IMR-90 (cell line): ENCODE measurements at regions not wholly inside any gene's neighbourhood (a gene's known extent, or its start where the extent isn't known, plus 50 kb on each side); places are given as distances from the start of the nearest gene placed in this dataset.

Experiments
- ATAC-seq: fragments of 200-7000 bp; cut with Tn5 transposase; 2 replicates; pipeline ENCODE4 v1.9.1; 2020; ENCODE audit warnings: low read depth, mild to moderate bottlenecking, moderate library complexity
- BruUV-seq: library from RNA; stranded (reverse); fragments of 400-500 nt; replicated peaks from 2 replicates; lab custom pipeline; 2021; lab: Mats Ljungman, UMichigan
- CTCF ChIA-PET: fragments of 300-600 bp; formaldehyde crosslinking; extraction: SDS; loops from one replicate; lab custom pipeline; 2021; ENCODE audit warnings: antibody characterized with exemption; lab: Yijun Ruan, JAX
- POLR2A ChIA-PET: fragments of 300-600 bp; sonication (Branson Sonifier 250); formaldehyde crosslinking; loops from one replicate; lab custom pipeline; 2022; ENCODE audit warnings: antibody characterized with exemption; ENCODE audit not compliant: unreplicated experiment; lab: Charles Lee
- DNase-seq: peaks from one replicate; pipeline ENCODE4 v3.0.0; 2013
- H2AFZ ChIP-seq: replicated peaks from 2 replicates; pipeline ENCODE3; 2013; ENCODE audit warnings: low read length, mild to moderate bottlenecking; ENCODE audit not compliant: poor library complexity
- H2AK5ac ChIP-seq: 2 replicates; pipeline ENCODE4 v1.6.1; 2013; ENCODE audit warnings: low read depth, low read length, inconsistent platforms
- H2AK9ac ChIP-seq: replicated peaks from 2 replicates; pipeline ENCODE3; 2013; ENCODE audit warnings: mild to moderate bottlenecking, low read depth, low read length, moderate library complexity; ENCODE audit not compliant: poor library complexity
- H2BK120ac ChIP-seq: 2 replicates; pipeline ENCODE4 v1.6.1; 2013; ENCODE audit warnings: low read depth, low read length, inconsistent platforms
- H2BK15ac ChIP-seq: 3 replicates; pipeline ENCODE4 v1.6.1; 2013; ENCODE audit warnings: low read depth, low read length, inconsistent platforms
- H2BK20ac ChIP-seq: 2 replicates; pipeline ENCODE4 v1.6.1; 2013; ENCODE audit warnings: low read depth, mild to moderate bottlenecking, inconsistent platforms, low read length, moderate library complexity
- H2BK5ac ChIP-seq: 2 replicates; pipeline ENCODE4 v1.6.1; 2013; ENCODE audit warnings: mild to moderate bottlenecking, low read depth, low read length, inconsistent platforms; ENCODE audit not compliant: poor library complexity, severe bottlenecking
- H3K14ac ChIP-seq: replicated peaks from 2 replicates; pipeline ENCODE4 v1.6.1; 2013; ENCODE audit warnings: low read depth, low read length, inconsistent platforms
- H3K18ac ChIP-seq: 2 replicates; pipeline ENCODE4 v1.6.1; 2013; ENCODE audit warnings: low read depth, low read length, control low read depth
- H3K23ac ChIP-seq: 2 replicates; pipeline ENCODE4 v1.6.1; 2013; ENCODE audit warnings: low read depth, low read length, inconsistent platforms
- H3K27ac ChIP-seq: 2 replicates; pipeline ENCODE4 v1.5.1; 2013; ENCODE audit warnings: mild to moderate bottlenecking, control low read depth, low read length; ENCODE audit not compliant: insufficient read depth
- H3K27me3 ChIP-seq: 2 replicates; pipeline ENCODE4 v1.6.1; 2013; ENCODE audit warnings: low read length; ENCODE audit not compliant: control insufficient read depth, insufficient read depth
- H3K36me3 ChIP-seq: 2 replicates; pipeline ENCODE4 v1.6.1; 2013; ENCODE audit warnings: low read length, mixed read lengths; ENCODE audit not compliant: control insufficient read depth, insufficient read depth
- H3K4ac ChIP-seq: 2 replicates; pipeline ENCODE4 v1.6.1; 2013; ENCODE audit warnings: low read depth, low read length, inconsistent platforms
- H3K4me1 ChIP-seq: 2 replicates; pipeline ENCODE4 v1.6.1; 2013; ENCODE audit warnings: low read length, mixed read lengths; ENCODE audit not compliant: control insufficient read depth, insufficient read depth
- H3K4me2 ChIP-seq: 2 replicates; pipeline ENCODE4 v1.6.1; 2013; ENCODE audit warnings: low read depth, mild to moderate bottlenecking, control low read depth, low read length, moderate library complexity
- H3K4me3 ChIP-seq: 2 replicates; pipeline ENCODE4 v1.5.1; 2013; ENCODE audit warnings: low read depth, mild to moderate bottlenecking, control low read depth, low read length, moderate library complexity; ENCODE audit not compliant: insufficient read depth
- H3K56ac ChIP-seq: 2 replicates; pipeline ENCODE4 v1.6.1; 2013; ENCODE audit warnings: low read length, inconsistent platforms; ENCODE audit not compliant: insufficient read depth; ENCODE audit errors: extremely low read depth
- H3K79me1 ChIP-seq, 2 experiments: 2 replicates each; pipeline ENCODE4 v1.6.1; 2013; ENCODE audit warnings: low read length in 2 of 2, inconsistent platforms in 1 of 2, low read depth in 1 of 2
- H3K9ac ChIP-seq: 2 replicates; pipeline ENCODE4 v1.6.1; 2013; ENCODE audit warnings: low read depth, low read length, control low read depth
- H3K9me1 ChIP-seq: 2 replicates; pipeline ENCODE4 v1.6.1; 2013; ENCODE audit warnings: low read length, inconsistent platforms; ENCODE audit not compliant: insufficient read depth
- H3K9me3 ChIP-seq: 2 replicates; pipeline ENCODE4 v1.6.1; 2013; ENCODE audit warnings: low read length; ENCODE audit not compliant: control insufficient read depth, insufficient read depth
- H4K20me1 ChIP-seq: 2 replicates; pipeline ENCODE4 v1.6.1; 2013; ENCODE audit warnings: low read length, inconsistent platforms; ENCODE audit not compliant: insufficient read depth
- H4K5ac ChIP-seq: 2 replicates; pipeline ENCODE4 v1.6.1; 2013; ENCODE audit warnings: mild to moderate bottlenecking, low read depth, low read length, control low read depth
- H4K8ac ChIP-seq, 2 experiments: 2 replicates each; pipeline ENCODE4 v1.6.1; 2013; ENCODE audit warnings: low read depth in 2 of 2, low read length in 2 of 2, control low read depth in 1 of 2, inconsistent platforms in 1 of 2
- H4K91ac ChIP-seq: 2 replicates; pipeline ENCODE4 v1.6.1; 2013; ENCODE audit warnings: low read depth, low read length, inconsistent platforms; ENCODE audit not compliant: insufficient read depth
- CHD1 ChIP-seq: IDR thresholded peaks from 2 replicates; pipeline ENCODE4 v1.6.1; 2012; ENCODE audit warnings: low read depth, low read length, improper control_type of control experiment
- ELK1 ChIP-seq: fragments of 150-350 bp; IDR thresholded peaks from 2 replicates; pipeline ENCODE4 v1.6.1; 2016; ENCODE audit warnings: low read depth, mild to moderate bottlenecking, low read length, moderate library complexity, borderline replicate concordance
- POLR2A ChIP-seq: IDR thresholded peaks from 2 replicates; pipeline ENCODE4 v1.6.1; 2012; ENCODE audit warnings: mild to moderate bottlenecking, low read depth, low read length
- RAD21 ChIP-seq: IDR thresholded peaks from 2 replicates; pipeline ENCODE4 v1.6.1; 2012; ENCODE audit warnings: low read length, improper control_type of control experiment
- RCOR1 ChIP-seq: IDR thresholded peaks from 2 replicates; pipeline ENCODE4 v1.6.1; 2012; ENCODE audit warnings: mild to moderate bottlenecking, low read length, improper control_type of control experiment; ENCODE audit not compliant: insufficient replicate concordance
- SMC3 ChIP-seq: fragments of 150-350 bp; IDR thresholded peaks from 2 replicates; pipeline ENCODE4 v1.6.1; 2016; ENCODE audit warnings: low read depth, mild to moderate bottlenecking, antibody characterized with exemption, low read length, moderate library complexity
- USF2 ChIP-seq: fragments of 150-350 bp; IDR thresholded peaks from 2 replicates; pipeline ENCODE4 v1.6.1; 2017; ENCODE audit warnings: mild to moderate bottlenecking, antibody characterized with exemption, low read length, low read depth
- WGBS, 2 experiments: methylation state at CpG; one replicate each; pipeline versions ENCODE4 v1.1.5 to v1.1.7; 2013; ENCODE audit warnings: missing lambda C conversion rate in 2 of 2; ENCODE audit not compliant: insufficient read length in 1 of 2; ENCODE audit errors: extremely low coverage in 2 of 2; 5-methylcytosine and 5-hydroxymethylcytosine counted together
- dilution Hi-C: fragments of 300-500 bp; cut with HindIII; formaldehyde crosslinking; loops from one replicate; pipeline ENCODE4 v1.14.3; 2018; ENCODE audit warnings: low sequenced_read_pairs; ENCODE audit not compliant: unreplicated experiment
- in situ Hi-C: fragments of 300-500 bp; cut with MboI; formaldehyde crosslinking; loops from 3 replicates; pipeline ENCODE4 v1.14.3; 2019; ENCODE audit warnings: low sequenced_read_pairs, inconsistent platforms, mixed read lengths
- intact Hi-C: fragments of 100-400 bp; cut with micrococcal nuclease; formaldehyde crosslinking; loops from 2 replicates; pipeline ENCODE4 v1.10.0; 2022

DNA sequence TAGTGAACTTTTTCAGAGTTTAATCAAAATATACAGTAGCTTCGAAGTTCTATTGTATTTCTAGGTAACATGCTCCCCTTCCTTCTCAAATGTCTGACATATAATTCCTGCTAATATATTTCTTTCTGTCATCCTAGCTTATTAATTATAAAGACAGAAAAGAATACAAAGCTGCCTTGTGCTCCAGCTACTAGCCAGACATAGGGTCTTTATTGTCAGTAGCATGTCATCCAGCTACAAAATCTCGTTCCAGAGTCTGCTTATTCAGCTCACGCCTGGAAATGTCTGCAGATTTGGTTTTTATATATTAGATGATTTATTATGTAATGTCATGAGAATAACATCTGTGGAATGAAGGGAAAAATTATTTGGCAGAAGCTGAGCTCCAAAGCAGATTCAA lies 1102.8 kb downstream of the BRINP3 start:
- no peak overlapping the region for H4K5ac ChIP-seq
- no peak overlapping the region for H2AK9ac ChIP-seq
- H3K27me3 ChIP-seq, result no peaks in the 10 kb centered on the region
- H3K4me1 ChIP-seq, result no peaks in the 10 kb centered on the region
- no peak for DNase-seq
- WGBS, 2 experiments, result no CpG with 5 or more reads among the region's 3 CpGs
- H3K36me3 ChIP-seq, result no peaks in the 10 kb centered on the region
- H3K18ac ChIP-seq, result no peak overlapping the region
- H4K20me1 ChIP-seq, result no peaks in the 10 kb centered on the region
- no peak overlapping the region for H4K91ac ChIP-seq
- H3K4me3 ChIP-seq, result no peak overlapping the region
- in situ Hi-C loops, result no loop called here
- H3K9me3 ChIP-seq, result no peaks in the 10 kb centered on the region
- H4K8ac ChIP-seq, result no peak overlapping the region
- no peak overlapping the region for H2BK15ac ChIP-seq
- intact Hi-C loops, result no loop called here
- no peaks in the 10 kb centered on the region for H3K79me1 ChIP-seq
- POLR2A ChIA-PET, result no interaction called here
- TF ChIP-seq RCOR1 (no peak), RAD21 (no peak), ELK1 (no peak), SMC3 (no peak), USF2 (no peak), CHD1 (no peak), POLR2A (no peak)
- BruUV-seq, result no TSS peak
- no peak overlapping the region for H2AK5ac ChIP-seq
- no peak overlapping the region for H3K4ac ChIP-seq
- H3K9ac ChIP-seq, result no peak overlapping the region
- no peak overlapping the region for H3K27ac ChIP-seq
- H2BK5ac ChIP-seq, result no peak overlapping the region
- H3K23ac ChIP-seq, result no peak overlapping the region
- no peak for ATAC-seq
- H3K14ac ChIP-seq, result no peak overlapping the region
- dilution Hi-C loops, result no loop called here
- H3K4me2 ChIP-seq, result no peak overlapping the region
- H3K56ac ChIP-seq, result no peak overlapping the region
- H2BK120ac ChIP-seq, result no peak overlapping the region
- no peaks in the 10 kb centered on the region for H3K9me1 ChIP-seq
- no peak overlapping the region for H2AFZ ChIP-seq
- CTCF ChIA-PET, result no interaction called here
- H2BK20ac ChIP-seq, result no peak overlapping the region
